ENCODE measurements at regions not wholly inside any gene's neighbourhood (a gene's known extent, or its start where the extent isn't known, plus 50 kb on each side); places are given as distances from the start of the nearest gene placed in this dataset.

GRCh38 chr10:6640433-6641040, 60.5 kb upstream of the PRKCQ start:
- no peak overlapping the region for H3K4me3 ChIP-seq (ENCODE audit: low read length)
- no TSS peak for BruUV-seq (replicated peaks)
- TF ChIP-seq EZH2 (IDR thresholded peaks at IDR 0.05; ENCODE audit: low read length, unreplicated experiment) (no peak), EZH2phosphoT487 (IDR thresholded peaks at IDR 0.05; ENCODE audit: borderline replicate concordance, low read length) (no peak)
- TF ChIP-seq, protein P1, sequence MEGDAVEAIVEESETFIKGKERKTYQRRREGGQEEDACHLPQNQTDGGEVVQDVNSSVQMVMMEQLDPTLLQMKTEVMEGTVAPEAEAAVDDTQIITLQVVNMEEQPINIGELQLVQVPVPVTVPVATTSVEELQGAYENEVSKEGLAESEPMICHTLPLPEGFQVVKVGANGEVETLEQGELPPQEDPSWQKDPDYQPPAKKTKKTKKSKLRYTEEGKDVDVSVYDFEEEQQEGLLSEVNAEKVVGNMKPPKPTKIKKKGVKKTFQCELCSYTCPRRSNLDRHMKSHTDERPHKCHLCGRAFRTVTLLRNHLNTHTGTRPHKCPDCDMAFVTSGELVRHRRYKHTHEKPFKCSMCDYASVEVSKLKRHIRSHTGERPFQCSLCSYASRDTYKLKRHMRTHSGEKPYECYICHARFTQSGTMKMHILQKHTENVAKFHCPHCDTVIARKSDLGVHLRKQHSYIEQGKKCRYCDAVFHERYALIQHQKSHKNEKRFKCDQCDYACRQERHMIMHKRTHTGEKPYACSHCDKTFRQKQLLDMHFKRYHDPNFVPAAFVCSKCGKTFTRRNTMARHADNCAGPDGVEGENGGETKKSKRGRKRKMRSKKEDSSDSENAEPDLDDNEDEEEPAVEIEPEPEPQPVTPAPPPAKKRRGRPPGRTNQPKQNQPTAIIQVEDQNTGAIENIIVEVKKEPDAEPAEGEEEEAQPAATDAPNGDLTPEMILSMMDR (conservative IDR thresholded peaks at IDR 0.05; ENCODE audit: low read depth, low read length) = no peak
- no peak overlapping the region for H3K9ac ChIP-seq (ENCODE audit: low read length)
- no peaks in the 10 kb centered on the region for H3K9me2 ChIP-seq (replicated peaks; ENCODE audit: low read length)
- H3K27me3 ChIP-seq (ENCODE audit: low read length) = peaks cover 42% of the 10 kb centered on the region
- H4K20me1 ChIP-seq (ENCODE audit: low read length) = no peaks in the 10 kb centered on the region
- H3F3A ChIP-seq (ENCODE audit: low read length, unreplicated experiment) = no peaks in the 10 kb centered on the region
- no peaks in the 10 kb centered on the region for H3K9me3 ChIP-seq (ENCODE audit: low read length)
- ATAC-seq (no peak), DNase-seq (no peak)
- no peak overlapping the region for H3K27ac ChIP-seq (ENCODE audit: low read length)
- no peak overlapping the region for H2AFZ ChIP-seq (ENCODE audit: low read length)
- no peaks in the 10 kb centered on the region for H3K79me2 ChIP-seq (ENCODE audit: low read length)
- intact Hi-C loops (cut with micrococcal nuclease) = no loop called here
- ChIA-PET CTCF (no interaction called here), POLR2A (ENCODE audit: unreplicated experiment) (interaction anchor here (0.6 kb wide), 1 partner anchor 29 kb away, joined by 6 read pairs; no protein-coding TSS in a partner anchor)
- no peaks in the 10 kb centered on the region for H3K4me1 ChIP-seq (ENCODE audit: insufficient read depth, low read length)
- H3K4me2 ChIP-seq (ENCODE audit: low read length) = no peak overlapping the region
- no peaks in the 10 kb centered on the region for H3K36me3 ChIP-seq (ENCODE audit: low read depth, low read length)

DNA sequence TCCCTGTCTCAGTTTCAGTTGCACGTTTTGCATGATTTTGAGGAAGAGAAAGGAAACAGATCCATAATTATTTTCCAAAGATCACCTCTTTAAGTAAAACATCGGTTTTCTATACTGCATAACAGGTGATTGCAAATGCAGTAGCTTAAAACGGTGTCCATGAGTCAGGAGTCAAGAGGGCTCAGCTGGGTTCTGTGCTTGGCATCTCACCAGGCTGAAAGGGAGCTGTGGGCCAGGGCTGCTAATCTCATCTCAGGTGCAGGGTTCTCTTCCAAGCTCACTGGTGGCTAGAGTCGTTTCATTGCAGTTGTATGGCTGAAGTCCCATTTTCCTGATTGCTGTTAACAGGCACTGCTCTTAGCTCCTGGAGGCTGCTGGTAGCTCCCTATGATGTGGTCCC, 57.0 kb upstream of the PRKCQ start:
- Histone ChIP-seq H3K9ac (ENCODE audit: low read length) (no peak overlapping the region), H3K9me3 (ENCODE audit: low read length) (no peaks in the 10 kb centered on the region), H2AFZ (ENCODE audit: low read length) (no peak overlapping the region), H3K27me3 (ENCODE audit: low read length) (peaks cover 37% of the 10 kb centered on the region), H3K27ac (ENCODE audit: low read length) (no peak overlapping the region), H3K4me3 (ENCODE audit: low read length) (no peak overlapping the region), H4K20me1 (ENCODE audit: low read length) (no peaks in the 10 kb centered on the region), H3K4me1 (ENCODE audit: insufficient read depth, low read length) (no peaks in the 10 kb centered on the region), H3K79me2 (ENCODE audit: low read length) (no peaks in the 10 kb centered on the region), H3K9me2 (replicated peaks; ENCODE audit: low read length) (no peaks in the 10 kb centered on the region), H3F3A (ENCODE audit: low read length, unreplicated experiment) (no peaks in the 10 kb centered on the region), H3K36me3 (ENCODE audit: low read depth, low read length) (no peaks in the 10 kb centered on the region), H3K4me2 (ENCODE audit: low read length) (no peak overlapping the region)
- POLR2A ChIA-PET (ENCODE audit: unreplicated experiment) = no interaction called here
- no TSS peak for BruUV-seq (replicated peaks)
- ATAC-seq = no peak
- TF ChIP-seq EZH2phosphoT487 (IDR thresholded peaks at IDR 0.05; ENCODE audit: borderline replicate concordance, low read length) (no peak), EZH2 (IDR thresholded peaks at IDR 0.05; ENCODE audit: low read length, unreplicated experiment) (no peak)
- TF ChIP-seq, protein P1 (conservative IDR thresholded peaks at IDR 0.05; ENCODE audit: low read depth, low read length) = no peak
- CTCF ChIA-PET = no interaction called here
- intact Hi-C loops (cut with micrococcal nuclease) = no loop called here
- no peak for DNase-seq

DNA sequence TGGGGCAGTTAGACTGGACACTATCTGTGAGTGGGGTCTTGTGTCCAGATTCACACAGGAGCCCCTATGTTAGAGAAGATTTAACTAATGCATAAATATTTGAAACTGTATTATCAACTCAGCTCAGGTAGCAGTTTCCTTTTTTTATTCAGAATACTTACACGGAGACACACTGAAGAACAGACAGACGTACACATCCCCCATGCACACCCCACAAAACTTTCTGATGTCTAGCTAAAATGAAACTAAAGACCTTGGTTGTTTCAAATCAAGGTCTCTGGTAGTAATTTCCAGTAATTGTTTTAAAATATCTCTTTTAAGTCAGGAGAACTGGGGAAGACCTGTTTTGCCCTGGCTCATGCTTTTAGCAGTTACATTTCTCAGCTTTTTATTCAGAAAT, 55.7 kb upstream of the PRKCQ start:
- Histone ChIP-seq H3K36me3 (ENCODE audit: low read depth, low read length) (no peaks in the 10 kb centered on the region), H3K9me2 (replicated peaks; ENCODE audit: low read length) (no peaks in the 10 kb centered on the region), H2AFZ (ENCODE audit: low read length) (no peak overlapping the region), H3K4me1 (ENCODE audit: insufficient read depth, low read length) (no peaks in the 10 kb centered on the region), H3K79me2 (ENCODE audit: low read length) (no peaks in the 10 kb centered on the region), H3K4me3 (ENCODE audit: low read length) (no peak overlapping the region), H3K27ac (ENCODE audit: low read length) (no peak overlapping the region), H4K20me1 (ENCODE audit: low read length) (no peaks in the 10 kb centered on the region), H3K27me3 (ENCODE audit: low read length) (peaks cover 37% of the 10 kb centered on the region), H3F3A (ENCODE audit: low read length, unreplicated experiment) (no peaks in the 10 kb centered on the region), H3K9ac (ENCODE audit: low read length) (no peak overlapping the region), H3K9me3 (ENCODE audit: low read length) (no peaks in the 10 kb centered on the region), H3K4me2 (ENCODE audit: low read length) (no peak overlapping the region)
- DNase-seq = no peak
- ATAC-seq = no peak
- TF ChIP-seq EZH2 (IDR thresholded peaks at IDR 0.05; ENCODE audit: low read length, unreplicated experiment) = no peak
- TF ChIP-seq, protein P1 (conservative IDR thresholded peaks at IDR 0.05; ENCODE audit: low read depth, low read length) = no peak
- no peak for TF ChIP-seq EZH2phosphoT487 (IDR thresholded peaks at IDR 0.05; ENCODE audit: borderline replicate concordance, low read length)
- ChIA-PET CTCF (no interaction called here), POLR2A (ENCODE audit: unreplicated experiment) (no interaction called here)
- intact Hi-C loops (cut with micrococcal nuclease) = no loop called here
- no TSS peak for BruUV-seq (replicated peaks)
